Fibroblast of skin of scalp (primary cell): ENCODE measurements at regions not wholly inside any gene's neighbourhood (a gene's known extent, or its start where the extent isn't known, plus 50 kb on each side); places are given as distances from the start of the nearest gene placed in this dataset.

Source experiments
- DNase-seq: peaks from one replicate; pipeline ENCODE4 v3.0.0-alpha.2; 2013

DNA sequence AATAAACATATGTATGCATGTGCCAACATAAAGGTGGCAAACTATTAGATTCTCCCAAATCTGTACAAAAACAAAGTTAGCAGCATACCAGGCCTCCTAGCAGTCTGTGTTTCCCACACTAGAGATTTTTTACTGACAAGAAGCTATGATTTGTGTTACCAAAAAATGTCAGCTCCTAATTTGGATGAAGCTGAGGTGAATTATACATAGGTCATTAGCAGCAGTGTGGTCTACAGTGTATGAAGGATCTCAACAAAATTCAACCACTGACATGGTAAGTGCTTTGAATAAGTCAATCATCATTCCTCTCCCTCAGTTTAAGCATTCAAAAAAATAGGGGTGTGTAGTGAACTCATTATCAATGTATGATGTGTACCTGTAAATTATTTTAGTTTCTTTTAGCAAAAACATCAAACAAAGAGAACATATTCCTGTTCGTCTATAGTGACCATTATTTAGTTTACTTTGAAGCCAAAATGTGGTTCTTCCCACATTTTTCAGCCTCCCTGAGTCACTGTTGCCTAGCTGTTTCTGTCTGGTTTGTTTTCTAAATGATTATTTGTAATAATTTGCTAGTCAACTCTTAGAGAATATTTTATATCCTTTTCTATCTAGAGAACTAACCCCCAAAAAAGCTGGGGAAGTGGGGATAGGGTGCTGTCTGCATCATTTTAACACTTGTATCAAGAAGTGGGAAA, 52.1 kb upstream of the RGMB start:
- peak; percentile 25 for DNase-seq

- no peak for DNase-seq
Measured at GRCh38 chr5:98722188-98722587, 51.3 kb upstream of the RGMB start.

DNA sequence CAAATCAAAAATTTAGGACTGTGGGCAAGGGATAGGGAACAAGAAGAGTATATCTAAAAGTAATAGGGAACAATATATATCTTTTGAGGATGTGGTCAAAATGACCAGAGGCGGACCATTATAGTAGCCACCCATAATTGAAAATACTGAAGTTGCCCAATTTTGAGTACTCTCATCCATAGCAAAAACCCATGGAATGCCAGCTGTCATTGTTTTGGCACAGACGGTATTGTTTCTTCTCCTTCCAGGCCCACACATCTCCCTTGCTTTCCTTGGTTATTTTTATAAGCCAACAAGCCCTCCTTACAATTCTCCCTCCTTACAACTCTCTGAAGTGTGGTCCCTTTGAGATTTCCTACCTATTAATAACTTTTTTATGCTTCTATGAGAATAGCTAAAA, 50.4 kb upstream of the RGMB start:
- no peak for DNase-seq
